CD4-positive, alpha-beta T cell treated with Interleukin-21 for 1 hour (primary cell): ENCODE measurements at regions not wholly inside any gene's neighbourhood (a gene's known extent, or its start where the extent isn't known, plus 50 kb on each side); places are given as distances from the start of the nearest gene placed in this dataset.
"Not testable (repeated sequence)": the region's sequence is repeated elsewhere in the genome, so short reads cannot be mapped to it uniquely, and the experiment has no call there.

Experiments
- DNase-seq: peaks from one replicate; pipeline ENCODE4 v3.0.0-alpha.2; 2020

- no peak for DNase-seq
Observed at GRCh38 chr13:83453300-83453699, 429.0 kb downstream of the SLITRK1 start.

GRCh38 chr13:83452292-83452950 is 429.9 kb downstream of the SLITRK1 start:
- no peak for DNase-seq

DNA sequence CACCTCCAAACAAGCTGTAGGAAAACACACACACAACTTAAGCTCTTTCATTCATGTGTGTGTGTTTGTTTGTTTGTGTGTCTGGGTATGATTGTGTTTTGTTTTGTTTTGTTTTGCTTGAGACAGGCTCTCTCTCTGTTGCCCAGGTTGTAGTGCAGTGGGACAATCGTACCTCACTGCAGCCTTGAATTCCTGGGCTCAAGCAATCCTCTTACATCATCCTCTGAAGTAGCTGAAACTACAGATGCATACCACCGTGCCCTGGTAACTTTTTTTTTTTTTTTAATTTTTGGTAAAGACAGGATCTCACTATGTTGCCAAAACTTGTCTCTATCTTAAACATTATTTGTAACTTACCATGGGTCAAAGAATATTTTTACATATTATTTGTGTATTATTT is 431.7 kb downstream of the SLITRK1 start:
- no peak for DNase-seq

- DNase-seq: no peak
Observed at GRCh38 chr13:83449668-83450395, 432.4 kb downstream of the SLITRK1 start.

DNA sequence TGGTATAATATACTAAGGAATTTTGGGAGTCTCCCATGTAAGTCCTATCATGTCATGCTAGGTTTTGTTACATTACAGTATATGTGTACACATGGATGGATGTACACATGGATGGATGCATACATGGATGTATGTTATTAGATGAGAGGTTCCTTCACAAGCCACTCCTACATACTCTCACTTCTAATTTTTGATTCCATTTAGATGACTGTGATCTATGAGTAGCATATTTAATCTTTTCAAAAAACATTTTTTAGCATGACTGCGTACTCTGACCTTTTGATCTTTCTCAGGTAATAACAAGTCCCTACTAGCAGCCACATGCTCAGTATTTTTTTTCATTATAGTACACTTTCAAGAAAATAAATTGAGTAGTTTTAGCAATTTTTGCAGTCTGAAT is 441.8 kb downstream of the SLITRK1 start:
- DNase-seq: no peak

- not testable (repeated sequence) for DNase-seq
Observed at GRCh38 chr13:83439464-83439863, 442.8 kb downstream of the SLITRK1 start.

DNA sequence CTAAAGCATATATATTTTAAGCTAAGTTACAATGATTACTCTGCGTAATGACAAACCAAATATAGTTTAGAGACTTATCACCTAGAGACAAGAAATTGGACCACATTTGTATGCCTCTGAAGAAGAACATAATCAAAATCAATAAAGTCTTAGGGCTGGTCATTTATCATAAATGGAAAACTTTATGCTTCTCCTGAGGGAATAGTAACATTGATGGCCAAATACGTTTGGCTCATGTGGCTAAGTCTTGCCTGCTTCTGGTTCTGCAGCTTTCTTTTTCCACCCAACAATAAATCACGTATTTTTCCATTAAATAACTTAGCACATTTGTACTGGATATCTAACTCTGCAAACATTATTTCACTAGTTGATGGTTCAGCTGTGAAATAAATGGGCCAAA is 458.4 kb downstream of the SLITRK1 start:
- DNase-seq: no peak

DNA sequence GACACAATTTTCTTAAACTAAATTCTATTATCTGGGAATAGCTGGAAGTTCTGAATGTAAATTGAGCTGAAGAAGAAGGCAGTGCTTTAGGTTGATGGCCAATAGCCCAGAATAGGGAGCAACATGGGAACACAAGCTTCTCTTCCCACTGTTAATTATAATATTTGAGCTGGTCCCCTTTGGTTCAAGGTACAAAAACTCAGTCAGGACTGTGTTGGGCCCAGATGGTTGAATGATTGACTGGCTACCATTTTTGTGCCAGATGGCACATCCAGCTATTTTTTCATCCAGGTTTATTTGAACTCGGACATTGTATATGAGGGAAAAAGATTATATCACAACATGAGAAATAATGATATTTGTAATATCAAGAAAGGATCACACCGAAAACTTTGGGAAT is 458.9 kb downstream of the SLITRK1 start:
- no peak for DNase-seq

DNA sequence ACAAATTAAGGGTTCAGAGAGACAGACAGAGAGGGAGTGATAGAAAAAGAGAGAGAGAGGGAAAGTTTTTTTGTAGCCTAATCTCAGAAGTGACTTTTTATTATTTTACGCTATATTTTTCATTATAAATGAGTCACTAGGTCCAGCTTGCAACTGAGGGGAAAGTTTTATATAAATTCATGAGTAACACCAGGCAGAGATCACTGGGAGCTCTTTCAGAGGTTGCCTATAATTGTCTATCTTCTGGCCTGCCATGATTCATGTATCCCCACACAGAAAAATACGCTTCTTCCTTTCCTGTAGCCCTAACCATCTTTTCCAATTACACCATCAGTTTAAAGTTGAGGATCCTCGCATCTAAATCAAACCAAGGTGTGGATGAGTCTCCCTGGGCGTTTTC is 467.9 kb downstream of the SLITRK1 start:
- no peak for DNase-seq

DNA sequence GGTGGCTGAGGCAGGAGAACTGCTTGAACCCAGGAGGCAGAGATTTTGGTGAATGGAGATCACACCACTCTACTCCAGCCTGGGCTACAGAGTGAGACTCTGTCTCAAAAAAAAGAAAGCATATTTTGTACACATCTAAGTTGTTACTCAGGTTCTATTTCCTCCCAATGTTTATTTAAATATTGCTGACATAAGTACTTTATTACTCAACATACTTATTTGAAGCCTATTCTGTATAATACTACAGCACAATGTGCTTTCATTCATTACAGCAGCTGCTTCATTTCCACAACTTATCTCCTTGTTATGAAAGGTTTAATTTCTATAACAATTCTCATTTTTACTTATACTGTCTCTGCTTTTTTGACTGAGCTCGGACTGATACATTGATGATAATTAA is 495.7 kb downstream of the SLITRK1 start:
- no peak for DNase-seq

GRCh38 chr13:83378908-83379307 is 503.4 kb downstream of the SLITRK1 start:
- DNase-seq: no peak

DNA sequence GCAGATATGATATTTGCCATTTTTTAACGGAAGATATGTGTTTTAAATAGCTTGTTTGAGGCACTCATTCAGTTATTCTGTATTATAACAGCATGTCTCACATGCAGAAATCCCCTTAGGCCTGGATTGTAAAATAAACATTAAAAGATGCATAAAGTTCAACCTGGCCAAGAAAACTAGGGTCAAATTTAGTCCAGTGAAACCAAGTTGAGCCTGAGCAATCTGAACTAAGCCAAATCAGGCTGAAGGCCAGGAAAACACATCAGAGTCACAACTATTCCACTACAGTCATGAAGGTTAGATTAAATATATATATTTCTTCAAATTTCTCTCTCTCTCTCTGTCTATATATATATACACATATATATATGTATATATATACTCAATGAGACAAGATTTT is 504.8 kb downstream of the SLITRK1 start:
- DNase-seq: no peak

GRCh38 chr13:83372786-83373185 is 509.5 kb downstream of the SLITRK1 start:
- no peak for DNase-seq

GRCh38 chr13:83365723-83366122 is 516.6 kb downstream of the SLITRK1 start:
- no peak for DNase-seq

- DNase-seq: no peak
Observed at GRCh38 chr13:83355041-83355440, 527.2 kb downstream of the SLITRK1 start.

DNA sequence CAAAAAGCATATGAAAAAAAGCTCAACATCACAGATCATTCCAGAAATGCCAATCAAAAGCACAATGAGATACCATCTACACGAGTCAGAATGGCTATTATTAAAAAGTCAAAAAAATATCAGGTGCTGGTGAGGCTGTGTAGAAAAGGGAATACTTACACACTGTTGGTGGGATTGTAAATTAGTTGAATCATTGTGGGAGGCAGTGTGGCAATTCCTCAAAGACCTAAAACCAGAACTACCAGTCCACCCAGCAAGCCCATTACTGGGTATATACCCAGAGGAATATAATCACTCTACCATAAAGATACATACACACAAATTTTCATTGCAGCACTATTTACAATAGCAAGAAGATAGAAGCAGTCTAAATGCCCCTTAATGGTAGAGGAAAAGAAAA is 529.9 kb downstream of the SLITRK1 start:
- no peak for DNase-seq

DNA sequence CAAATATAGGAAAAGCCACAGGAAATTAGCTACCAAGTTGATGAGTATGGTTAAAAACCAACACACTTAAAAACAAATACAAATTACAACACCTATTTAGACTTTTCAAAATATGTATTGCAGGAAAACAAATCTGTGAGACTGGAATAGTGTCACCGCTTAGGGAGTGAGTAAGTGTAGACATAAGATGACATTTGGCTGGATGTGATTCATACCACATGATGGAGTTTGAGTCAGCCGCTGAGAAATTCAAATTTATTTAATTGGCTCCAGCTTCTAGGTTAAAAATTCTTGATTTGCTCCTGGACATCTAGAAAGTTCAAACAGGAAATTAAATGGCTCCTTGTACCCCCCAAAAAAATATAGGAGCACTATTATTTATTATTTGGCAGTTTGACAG is 531.7 kb downstream of the SLITRK1 start:
- DNase-seq: no peak

DNA sequence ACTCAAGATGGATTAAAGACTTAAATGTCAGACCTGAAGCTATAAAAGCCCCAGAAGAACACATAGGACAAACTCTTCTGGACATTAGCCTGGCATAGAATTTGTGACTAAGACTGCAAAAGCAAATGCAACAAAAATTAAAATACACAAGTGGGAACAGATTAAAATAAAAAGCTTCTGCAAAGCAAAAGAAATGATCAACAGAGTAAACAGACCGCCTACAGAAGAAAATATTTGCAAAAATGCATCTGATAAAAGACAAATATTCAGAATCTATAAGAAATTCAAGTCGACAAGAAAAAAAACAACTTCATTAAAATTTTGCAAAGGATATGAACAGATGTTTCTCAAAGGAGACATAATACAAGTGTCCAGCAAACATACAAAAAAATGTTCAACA is 537.8 kb downstream of the SLITRK1 start:
- DNase-seq: no peak

GRCh38 chr13:83340170-83340569 is 542.1 kb downstream of the SLITRK1 start:
- no peak for DNase-seq

DNA sequence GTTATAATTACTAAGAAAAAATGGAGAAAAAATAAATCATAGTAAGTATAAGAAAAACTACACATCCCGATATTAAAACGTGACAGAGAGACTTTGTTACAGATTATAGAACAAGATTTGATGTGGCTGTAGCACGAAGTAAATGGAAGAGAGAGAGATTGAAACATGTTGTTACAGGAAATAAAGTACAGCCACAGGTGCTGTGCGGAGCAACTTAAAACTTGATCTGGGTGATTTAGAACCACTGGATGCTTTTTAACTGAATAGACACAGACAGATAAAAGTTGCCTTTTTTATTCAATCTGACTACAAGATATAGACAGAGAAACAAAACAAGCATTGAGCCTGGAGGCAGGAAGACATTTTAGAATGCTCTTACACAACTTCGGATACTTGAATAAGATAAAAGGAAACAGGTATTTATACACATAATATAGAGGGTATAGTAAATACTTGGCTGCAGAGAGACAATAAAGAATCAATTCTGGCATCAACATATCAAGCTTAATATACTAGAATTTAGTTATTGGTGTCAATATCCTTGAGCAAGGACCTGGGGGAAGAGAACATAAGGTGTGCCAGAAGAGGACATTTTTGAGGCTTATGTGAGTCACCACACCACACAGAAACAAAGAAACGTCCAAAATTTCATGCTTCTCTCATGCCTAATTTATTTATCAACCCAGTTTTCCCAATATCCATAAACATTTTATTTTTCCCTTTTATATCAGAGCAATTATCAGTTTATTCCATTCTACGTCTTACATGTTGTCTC is 548.5 kb downstream of the SLITRK1 start:
- DNase-seq: no peak

GRCh38 chr13:83332751-83333150 is 549.5 kb downstream of the SLITRK1 start:
- no peak for DNase-seq

DNA sequence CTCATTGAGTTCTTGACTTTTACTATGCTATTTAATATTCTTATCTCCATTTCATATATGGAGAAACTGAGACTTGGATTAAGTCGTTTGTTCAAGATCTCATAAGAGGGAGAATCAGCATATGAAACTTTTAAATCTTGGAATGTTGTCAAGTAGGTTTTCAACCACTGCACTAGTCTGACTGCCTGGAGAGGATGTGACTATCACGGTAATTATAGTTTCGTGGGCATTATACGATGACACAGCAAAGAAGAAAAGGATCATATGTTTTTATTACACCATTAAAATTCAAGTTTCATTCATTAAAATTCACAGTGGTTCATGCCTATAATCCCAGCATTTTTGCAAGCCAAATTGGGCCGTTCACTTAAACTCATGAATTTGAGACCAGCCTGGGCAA is 555.2 kb downstream of the SLITRK1 start:
- no peak for DNase-seq

GRCh38 chr13:83325125-83325853 is 557.0 kb downstream of the SLITRK1 start:
- DNase-seq: no peak
